ENCODE measurements at regions not wholly inside any gene's neighbourhood (a gene's known extent, or its start where the extent isn't known, plus 50 kb on each side); places are given as distances from the start of the nearest gene placed in this dataset.

GRCh38 chr2:45209302-45209701 is 200.1 kb upstream of the SIX2 start:
- TF ChIP-seq CTCF (IDR thresholded peaks at IDR 0.05), result no peak
- no peak for TF ChIP-seq POLR2A (IDR thresholded peaks at IDR 0.05)

Measured in esophagus squamous epithelium (tissue), 4 donors.